Fibroblast of villous mesenchyme (primary cell): ENCODE measurements at regions not wholly inside any gene's neighbourhood (a gene's known extent, or its start where the extent isn't known, plus 50 kb on each side); places are given as distances from the start of the nearest gene placed in this dataset.

Experiments used
- DNase-seq: peaks from one replicate; pipeline ENCODE4 v3.0.0-alpha.2; 2010; ENCODE audit warnings: low read depth
- H3K4me3 ChIP-seq: 2 replicates; pipeline ENCODE4 v1.5.1; 2011; ENCODE audit warnings: low read depth, mild to moderate bottlenecking, low read length
- CTCF ChIP-seq: IDR thresholded peaks from 2 replicates; pipeline ENCODE4 v1.5.1; 2012; ENCODE audit warnings: low read depth, mild to moderate bottlenecking, low read length; ENCODE audit not compliant: insufficient read depth

- no peak for DNase-seq
- H3K4me3 ChIP-seq, result no peak overlapping the region
- no peak for TF ChIP-seq CTCF
These were observed 486.3 kb downstream of the NPHP4 start for GRCh38 chr1:5505944-5506343.

DNA sequence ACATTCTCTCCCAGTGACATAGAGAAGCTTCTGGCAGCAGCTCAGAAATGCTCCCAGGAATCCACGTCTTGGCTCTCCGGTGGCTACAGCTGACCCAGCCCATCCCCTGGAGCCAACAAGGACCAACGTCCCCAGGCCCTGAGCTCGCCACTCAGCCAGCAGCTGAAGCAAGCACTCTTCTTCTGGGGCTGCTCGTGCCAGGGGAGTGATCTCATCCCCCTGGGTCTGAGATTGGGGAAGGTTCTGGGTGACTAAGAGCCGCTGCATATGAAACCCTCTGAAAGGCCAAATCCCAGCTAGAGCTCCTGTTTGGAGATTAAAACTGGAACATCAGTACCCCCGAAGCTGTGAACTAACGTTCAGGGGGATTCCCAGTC lies 487.9 kb downstream of the NPHP4 start:
- H3K4me3 ChIP-seq, result no peak overlapping the region
- TF ChIP-seq CTCF, result no peak
- DNase-seq, result no peak

DNA sequence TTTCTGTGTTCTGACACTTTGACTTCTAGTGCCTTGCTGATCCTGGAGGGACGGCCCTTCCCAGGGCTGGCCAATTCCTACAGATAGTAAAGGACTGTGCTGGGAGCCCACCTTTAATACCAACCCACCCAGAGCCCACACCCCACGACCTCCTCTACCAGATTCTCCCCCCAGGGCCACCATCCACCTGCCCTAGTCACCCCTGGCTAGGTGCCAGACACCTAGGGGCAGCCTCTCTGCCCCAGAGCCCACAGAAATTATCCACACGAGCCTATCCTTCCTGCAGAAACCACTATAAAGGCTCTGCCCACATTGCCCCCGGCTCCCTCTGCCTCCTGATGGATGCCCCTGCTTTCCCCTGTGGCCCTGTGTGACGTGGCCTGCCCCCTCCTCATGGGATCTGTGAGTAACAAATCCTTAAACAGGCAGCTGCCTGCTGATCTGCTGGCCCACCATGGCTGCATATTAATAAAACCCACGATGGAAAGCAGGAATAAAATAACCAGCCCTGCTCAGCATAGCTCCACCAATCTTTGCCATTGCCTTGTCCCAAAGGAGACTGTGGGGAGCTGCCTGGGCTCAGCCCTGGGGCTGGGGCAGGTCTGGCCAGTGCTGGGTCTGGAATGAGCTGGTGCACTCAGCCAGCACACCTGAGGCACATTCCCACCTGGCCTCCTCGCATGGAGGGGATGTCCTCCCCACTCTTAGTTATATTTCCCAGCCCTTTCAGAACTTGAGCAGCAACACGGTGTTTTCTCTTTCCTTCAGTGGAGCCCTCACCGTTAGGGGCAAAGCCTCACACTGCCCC lies 488.5 kb downstream of the NPHP4 start:
- no peak overlapping the region for H3K4me3 ChIP-seq
- no peak for DNase-seq
- TF ChIP-seq CTCF, result no peak

- no peak overlapping the region for H3K4me3 ChIP-seq
- no peak for DNase-seq
- TF ChIP-seq CTCF, result no peak
These were observed 489.7 kb downstream of the NPHP4 start for GRCh38 chr1:5502311-5503194.

DNA sequence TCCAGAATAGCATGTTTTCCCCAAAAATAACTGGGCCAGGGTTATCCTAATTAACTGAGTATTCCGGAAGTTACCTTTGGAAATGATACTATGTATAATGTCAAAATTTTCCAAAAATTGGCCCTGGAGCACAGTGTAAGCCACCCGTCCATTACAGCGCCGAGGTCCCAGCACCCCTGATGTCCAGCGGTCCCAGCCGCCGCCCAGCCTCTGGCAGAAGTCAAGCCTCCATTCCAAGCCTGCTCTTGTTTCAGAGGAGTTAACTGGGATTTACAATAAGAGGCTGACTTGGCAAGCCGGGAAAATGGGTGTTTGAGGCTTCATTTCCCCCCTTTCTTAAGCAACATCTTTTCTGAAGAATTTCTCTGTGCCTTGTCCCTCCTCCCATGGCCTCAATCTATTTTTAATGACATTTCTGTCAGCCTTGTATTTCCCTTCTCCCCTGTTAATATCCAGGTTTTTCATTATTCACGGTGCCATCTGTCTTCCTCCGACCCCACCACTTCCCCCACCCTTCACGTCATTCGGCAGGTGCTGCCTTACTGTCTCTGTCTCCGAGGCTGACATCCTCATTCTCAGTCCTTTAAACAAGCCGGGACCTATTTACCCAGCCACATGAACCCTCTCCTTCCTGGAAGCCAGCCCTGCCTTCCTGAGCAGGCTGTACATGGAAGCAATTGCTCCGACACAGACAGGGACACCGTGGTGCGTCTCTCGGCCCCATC lies 490.9 kb downstream of the NPHP4 start:
- no peak overlapping the region for H3K4me3 ChIP-seq
- no peak for TF ChIP-seq CTCF
- no peak for DNase-seq

GRCh38 chr1:5500541-5500940 lies 491.7 kb downstream of the NPHP4 start:
- DNase-seq, result no peak
- TF ChIP-seq CTCF, result no peak
- H3K4me3 ChIP-seq, result no peak overlapping the region
